ENCODE measurements at regions not wholly inside any gene's neighbourhood (a gene's known extent, or its start where the extent isn't known, plus 50 kb on each side); places are given as distances from the start of the nearest gene placed in this dataset.

DNA sequence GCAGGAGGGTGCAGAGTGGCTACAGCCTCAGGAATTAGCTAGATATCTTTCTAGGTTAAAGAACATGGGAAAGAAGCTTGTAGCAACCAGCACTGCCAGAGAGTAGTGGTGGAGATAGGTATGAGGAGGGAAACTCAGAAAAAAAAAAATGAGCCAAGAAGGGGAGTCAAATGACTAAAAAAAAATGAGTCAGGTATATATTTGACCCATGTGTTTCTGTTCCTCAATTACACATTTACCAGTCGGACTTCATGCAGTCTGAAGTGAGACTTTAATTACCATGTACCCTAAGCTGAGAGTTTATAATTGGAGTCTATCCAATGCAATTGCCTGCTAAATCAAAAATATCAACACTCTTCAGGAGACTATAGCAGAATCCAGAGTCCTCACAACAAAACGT lies 964.6 kb downstream of the HACE1 start:
- Histone ChIP-seq H3K4me1 (no peaks in the 10 kb centered on the region), H3K36me3 (no peaks in the 10 kb centered on the region), H3K4me3 (no peak overlapping the region), H3K27me3 (no peaks in the 10 kb centered on the region), H3K9me3 (no peaks in the 10 kb centered on the region), H3K27ac (no peak overlapping the region)
- TF ChIP-seq EP300 (IDR thresholded peaks at IDR 0.05) = no peak
- TF ChIP-seq POLR2AphosphoS5 (IDR thresholded peaks at IDR 0.05) = no peak
- no peak for TF ChIP-seq POLR2A (IDR thresholded peaks at IDR 0.05)
- TF ChIP-seq, protein P1, sequence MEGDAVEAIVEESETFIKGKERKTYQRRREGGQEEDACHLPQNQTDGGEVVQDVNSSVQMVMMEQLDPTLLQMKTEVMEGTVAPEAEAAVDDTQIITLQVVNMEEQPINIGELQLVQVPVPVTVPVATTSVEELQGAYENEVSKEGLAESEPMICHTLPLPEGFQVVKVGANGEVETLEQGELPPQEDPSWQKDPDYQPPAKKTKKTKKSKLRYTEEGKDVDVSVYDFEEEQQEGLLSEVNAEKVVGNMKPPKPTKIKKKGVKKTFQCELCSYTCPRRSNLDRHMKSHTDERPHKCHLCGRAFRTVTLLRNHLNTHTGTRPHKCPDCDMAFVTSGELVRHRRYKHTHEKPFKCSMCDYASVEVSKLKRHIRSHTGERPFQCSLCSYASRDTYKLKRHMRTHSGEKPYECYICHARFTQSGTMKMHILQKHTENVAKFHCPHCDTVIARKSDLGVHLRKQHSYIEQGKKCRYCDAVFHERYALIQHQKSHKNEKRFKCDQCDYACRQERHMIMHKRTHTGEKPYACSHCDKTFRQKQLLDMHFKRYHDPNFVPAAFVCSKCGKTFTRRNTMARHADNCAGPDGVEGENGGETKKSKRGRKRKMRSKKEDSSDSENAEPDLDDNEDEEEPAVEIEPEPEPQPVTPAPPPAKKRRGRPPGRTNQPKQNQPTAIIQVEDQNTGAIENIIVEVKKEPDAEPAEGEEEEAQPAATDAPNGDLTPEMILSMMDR (IDR thresholded peaks at IDR 0.05) = no peak
- WGBS = 92% methylated on average over 2 of the region's 2 CpGs
- DNase-seq (ENCODE audit: low spot score in 2 of 2) = no peak

DNA sequence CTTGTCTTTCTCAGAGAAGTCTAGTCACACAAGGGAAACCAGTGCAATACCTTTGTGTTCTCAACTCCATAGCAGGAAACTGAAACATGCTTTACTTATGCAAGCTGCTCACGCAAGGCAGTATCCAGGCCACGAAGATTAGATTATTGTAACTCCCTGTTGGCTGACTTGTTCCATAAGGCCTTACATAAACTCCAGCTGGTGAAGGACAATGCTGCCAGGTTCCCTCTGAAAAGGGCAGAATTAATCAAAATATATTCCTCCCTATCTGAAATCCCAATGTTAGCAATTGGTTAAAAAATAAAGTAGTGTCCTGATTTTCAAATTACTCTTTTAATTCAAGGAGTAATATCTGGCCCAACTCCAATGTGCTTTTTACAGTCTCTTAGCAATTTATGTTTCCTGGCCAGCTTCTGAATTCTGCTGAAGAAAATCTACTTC lies 966.6 kb downstream of the HACE1 start:
- TF ChIP-seq EP300 (IDR thresholded peaks at IDR 0.05) = no peak
- no peak for TF ChIP-seq POLR2A (IDR thresholded peaks at IDR 0.05)
- no peak for TF ChIP-seq POLR2AphosphoS5 (IDR thresholded peaks at IDR 0.05)
- TF ChIP-seq, protein P1 (IDR thresholded peaks at IDR 0.05) = no peak
- no peaks in the 10 kb centered on the region for H3K27me3 ChIP-seq
- no peaks in the 10 kb centered on the region for H3K4me1 ChIP-seq
- H3K4me3 ChIP-seq = no peak overlapping the region
- WGBS = 52% methylated on average over 2 of the region's 2 CpGs
- no peaks in the 10 kb centered on the region for H3K36me3 ChIP-seq
- no peak for DNase-seq (ENCODE audit: low spot score in 2 of 2)
- H3K27ac ChIP-seq = no peak overlapping the region
- no peaks in the 10 kb centered on the region for H3K9me3 ChIP-seq

DNA sequence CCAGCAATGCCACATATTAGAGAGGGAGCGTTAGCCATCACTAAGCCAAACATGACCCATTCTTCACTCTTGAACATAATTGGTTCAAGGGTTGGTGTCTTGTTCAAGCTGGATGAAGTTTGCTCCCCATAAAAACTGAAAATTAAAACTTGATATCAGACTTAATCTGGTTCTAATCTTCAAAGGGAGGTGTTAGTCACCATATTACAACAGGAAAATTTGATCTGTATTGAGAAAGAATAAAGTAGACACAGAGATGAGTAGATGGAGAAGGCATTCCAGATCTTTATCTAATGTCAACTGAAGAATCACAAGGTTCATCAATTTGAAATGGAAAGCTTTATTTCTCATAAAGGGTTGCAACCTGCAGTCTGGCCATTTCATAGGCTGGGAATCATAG lies 972.8 kb downstream of the HACE1 start:
- Histone ChIP-seq H3K4me3 (no peak overlapping the region), H3K27ac (no peak overlapping the region), H3K27me3 (no peaks in the 10 kb centered on the region), H3K4me1 (no peaks in the 10 kb centered on the region), H3K9me3 (no peaks in the 10 kb centered on the region), H3K36me3 (no peaks in the 10 kb centered on the region)
- DNase-seq (ENCODE audit: low spot score in 2 of 2) = no peak
- TF ChIP-seq POLR2AphosphoS5 (IDR thresholded peaks at IDR 0.05) (no peak), EP300 (IDR thresholded peaks at IDR 0.05) (no peak), POLR2A (IDR thresholded peaks at IDR 0.05) (no peak)
- TF ChIP-seq, protein P1 (IDR thresholded peaks at IDR 0.05) = no peak
- WGBS = 89% methylated on average over 1 of the region's 1 CpG

DNA sequence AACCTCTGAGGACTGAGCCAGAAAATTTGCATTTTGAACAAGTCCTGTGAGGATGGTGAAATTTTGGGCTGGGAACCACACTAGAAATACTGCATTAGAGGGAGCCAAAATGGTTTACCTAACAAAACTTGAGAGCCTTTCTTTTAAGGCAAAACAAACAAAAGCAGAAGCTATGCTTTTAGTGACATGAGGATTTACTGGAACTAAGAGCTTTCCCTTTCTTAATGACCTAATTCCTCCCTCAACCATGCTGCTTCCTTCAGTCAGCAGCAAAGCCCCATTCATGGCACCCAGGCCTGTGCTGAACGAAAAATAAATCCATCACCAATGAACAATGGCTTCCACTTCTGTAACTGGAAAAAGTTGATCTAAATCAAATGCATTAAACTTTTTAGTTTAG lies 974.3 kb downstream of the HACE1 start:
- 73% methylated on average over 1 of the region's 1 CpG for WGBS
- TF ChIP-seq, protein P1 (IDR thresholded peaks at IDR 0.05) = no peak
- TF ChIP-seq POLR2A (IDR thresholded peaks at IDR 0.05) (no peak), POLR2AphosphoS5 (IDR thresholded peaks at IDR 0.05) (no peak), EP300 (IDR thresholded peaks at IDR 0.05) (no peak)

DNA sequence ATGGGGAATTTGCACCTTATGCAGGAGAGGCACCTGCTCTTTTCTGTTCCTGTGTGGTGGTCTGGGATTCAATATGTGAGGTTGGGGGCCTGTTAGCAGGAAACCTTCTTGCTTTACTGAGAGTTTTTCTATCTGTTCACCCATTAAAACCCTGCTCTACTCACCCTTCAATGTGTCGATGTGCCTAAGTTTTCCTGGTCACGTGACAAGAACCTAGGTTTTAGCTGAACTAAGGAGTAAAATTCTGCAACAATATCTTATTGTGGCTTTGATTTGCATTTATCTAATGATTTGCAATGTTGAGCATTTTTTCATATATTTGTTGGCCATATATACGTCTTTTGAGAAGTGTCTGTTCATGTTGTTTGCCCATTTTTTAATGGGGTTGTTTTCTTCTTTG lies 979.9 kb downstream of the HACE1 start:
- Histone ChIP-seq H3K27me3 (no peaks in the 10 kb centered on the region), H3K9me3 (no peaks in the 10 kb centered on the region), H3K4me1 (no peaks in the 10 kb centered on the region), H3K36me3 (no peaks in the 10 kb centered on the region), H3K27ac (no peak overlapping the region), H3K4me3 (no peak overlapping the region)
- no peak for DNase-seq (ENCODE audit: low spot score in 2 of 2)
- WGBS = 95% methylated on average over 3 of the region's 3 CpGs
- TF ChIP-seq EP300 (IDR thresholded peaks at IDR 0.05) (no peak), POLR2A (IDR thresholded peaks at IDR 0.05) (no peak), POLR2AphosphoS5 (IDR thresholded peaks at IDR 0.05) (no peak)
- TF ChIP-seq, protein P1 (IDR thresholded peaks at IDR 0.05) = no peak

More for the DNA sequence above, 974.3 kb downstream of the HACE1 start:
- Histone ChIP-seq H3K27ac (no peak overlapping the region), H3K9me3 (no peaks in the 10 kb centered on the region), H3K27me3 (no peaks in the 10 kb centered on the region), H3K4me1 (no peaks in the 10 kb centered on the region), H3K36me3 (no peaks in the 10 kb centered on the region), H3K4me3 (no peak overlapping the region)
- DNase-seq (ENCODE audit: low spot score in 2 of 2) = no peak
